Esophagus squamous epithelium (tissue), 4 donors: ENCODE measurements at regions not wholly inside any gene's neighbourhood (a gene's known extent, or its start where the extent isn't known, plus 50 kb on each side); places are given as distances from the start of the nearest gene placed in this dataset.

Experiments used
- POLR2A ChIP-seq, 4 donors: fragments of 450-650 bp; IDR thresholded peaks; one replicate each; pipeline ENCODE4 v1.6.1; 2017; ENCODE audit warnings: antibody characterized with exemption in 4 of 4, mild to moderate bottlenecking in 4 of 4, moderate library complexity in 3 of 4
- TF ChIP-seq, protein P1 (sequence below), 6 experiments: fragments of 450-650 bp in 4 of 6; fragments of 200-600 bp in 2 of 6; sonication (generic) in 2 of 6; IDR thresholded peaks; one replicate each; pipeline ENCODE4 v1.5.1; 2016 to 2019; ENCODE audit warnings: antibody characterized with exemption in 6 of 6, mild to moderate bottlenecking in 4 of 6, moderate library complexity in 4 of 6

DNA sequence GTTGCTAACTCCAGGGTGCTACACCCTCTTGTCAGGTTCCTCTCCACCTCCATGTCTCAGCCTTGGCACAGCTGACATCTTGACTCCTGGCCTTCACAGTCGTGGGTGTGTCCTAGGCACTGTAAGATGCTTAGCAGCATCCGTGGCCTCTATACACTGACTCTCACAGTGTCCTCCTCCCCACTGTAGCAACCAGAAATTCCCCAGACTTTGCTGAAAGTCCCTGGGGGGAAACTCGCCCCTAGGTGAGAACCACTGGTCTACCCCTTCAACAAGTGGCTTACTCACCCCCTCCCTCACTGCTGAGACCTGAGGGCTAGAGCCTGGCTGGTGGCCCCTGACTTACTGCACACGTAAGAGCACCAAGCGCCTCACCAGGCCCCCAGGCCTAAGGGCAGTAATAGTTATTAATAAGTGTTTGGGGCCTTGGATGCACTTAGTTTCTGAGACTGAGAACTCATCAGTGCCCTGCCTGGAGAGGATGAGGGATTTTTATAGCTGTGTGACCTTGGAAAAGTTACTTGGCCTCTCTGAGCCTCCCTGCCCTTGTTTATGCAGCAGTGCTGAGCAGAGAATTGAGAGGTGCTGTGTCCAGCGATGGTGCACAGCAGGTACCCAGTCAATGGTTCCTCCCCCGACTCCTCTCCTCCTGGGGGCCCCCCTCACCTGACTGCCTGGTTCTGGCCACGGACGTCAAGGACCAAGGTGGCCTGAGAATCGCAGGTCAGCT lies 67.1 kb downstream of the RMI2 start:
- TF ChIP-seq, protein P1, sequence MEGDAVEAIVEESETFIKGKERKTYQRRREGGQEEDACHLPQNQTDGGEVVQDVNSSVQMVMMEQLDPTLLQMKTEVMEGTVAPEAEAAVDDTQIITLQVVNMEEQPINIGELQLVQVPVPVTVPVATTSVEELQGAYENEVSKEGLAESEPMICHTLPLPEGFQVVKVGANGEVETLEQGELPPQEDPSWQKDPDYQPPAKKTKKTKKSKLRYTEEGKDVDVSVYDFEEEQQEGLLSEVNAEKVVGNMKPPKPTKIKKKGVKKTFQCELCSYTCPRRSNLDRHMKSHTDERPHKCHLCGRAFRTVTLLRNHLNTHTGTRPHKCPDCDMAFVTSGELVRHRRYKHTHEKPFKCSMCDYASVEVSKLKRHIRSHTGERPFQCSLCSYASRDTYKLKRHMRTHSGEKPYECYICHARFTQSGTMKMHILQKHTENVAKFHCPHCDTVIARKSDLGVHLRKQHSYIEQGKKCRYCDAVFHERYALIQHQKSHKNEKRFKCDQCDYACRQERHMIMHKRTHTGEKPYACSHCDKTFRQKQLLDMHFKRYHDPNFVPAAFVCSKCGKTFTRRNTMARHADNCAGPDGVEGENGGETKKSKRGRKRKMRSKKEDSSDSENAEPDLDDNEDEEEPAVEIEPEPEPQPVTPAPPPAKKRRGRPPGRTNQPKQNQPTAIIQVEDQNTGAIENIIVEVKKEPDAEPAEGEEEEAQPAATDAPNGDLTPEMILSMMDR (IDR thresholded peaks at IDR 0.05): no peak
- TF ChIP-seq POLR2A (IDR thresholded peaks at IDR 0.05): no peak
